WI38 (cell line): ENCODE measurements at regions not wholly inside any gene's neighbourhood (a gene's known extent, or its start where the extent isn't known, plus 50 kb on each side); places are given as distances from the start of the nearest gene placed in this dataset.

Experiments used
- H3K4me3 ChIP-seq: 2 replicates; pipeline ENCODE4 v1.5.1; 2011; ENCODE audit warnings: low read depth, mild to moderate bottlenecking, control low read depth, low read length
- TF ChIP-seq, protein P1 (sequence below): IDR thresholded peaks from 2 replicates; pipeline ENCODE4 v1.5.1; 2012; ENCODE audit warnings: low read depth, mild to moderate bottlenecking, control low read depth, low read length

DNA sequence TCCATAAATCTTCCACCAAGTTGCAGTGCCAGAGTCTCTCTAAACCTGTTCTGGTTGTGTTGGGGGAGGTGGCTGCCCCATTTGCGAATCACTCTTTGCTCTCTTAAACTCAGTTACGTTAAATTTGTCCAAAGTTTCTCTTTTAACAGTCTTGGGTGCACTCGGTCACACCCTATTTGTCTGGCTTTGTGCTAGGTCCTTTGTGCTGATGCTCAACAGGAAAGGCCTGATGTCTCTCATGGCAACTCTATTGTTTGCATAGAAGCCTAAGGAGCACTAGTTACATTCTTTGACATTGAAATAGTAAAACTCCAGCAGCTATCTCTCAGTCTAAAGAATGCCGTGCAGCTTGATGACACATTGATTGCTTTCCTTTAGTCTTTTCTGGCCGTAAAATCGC is 105.1 kb downstream of the TRMT11 start:
- no peak overlapping the region for H3K4me3 ChIP-seq
- TF ChIP-seq, protein P1, sequence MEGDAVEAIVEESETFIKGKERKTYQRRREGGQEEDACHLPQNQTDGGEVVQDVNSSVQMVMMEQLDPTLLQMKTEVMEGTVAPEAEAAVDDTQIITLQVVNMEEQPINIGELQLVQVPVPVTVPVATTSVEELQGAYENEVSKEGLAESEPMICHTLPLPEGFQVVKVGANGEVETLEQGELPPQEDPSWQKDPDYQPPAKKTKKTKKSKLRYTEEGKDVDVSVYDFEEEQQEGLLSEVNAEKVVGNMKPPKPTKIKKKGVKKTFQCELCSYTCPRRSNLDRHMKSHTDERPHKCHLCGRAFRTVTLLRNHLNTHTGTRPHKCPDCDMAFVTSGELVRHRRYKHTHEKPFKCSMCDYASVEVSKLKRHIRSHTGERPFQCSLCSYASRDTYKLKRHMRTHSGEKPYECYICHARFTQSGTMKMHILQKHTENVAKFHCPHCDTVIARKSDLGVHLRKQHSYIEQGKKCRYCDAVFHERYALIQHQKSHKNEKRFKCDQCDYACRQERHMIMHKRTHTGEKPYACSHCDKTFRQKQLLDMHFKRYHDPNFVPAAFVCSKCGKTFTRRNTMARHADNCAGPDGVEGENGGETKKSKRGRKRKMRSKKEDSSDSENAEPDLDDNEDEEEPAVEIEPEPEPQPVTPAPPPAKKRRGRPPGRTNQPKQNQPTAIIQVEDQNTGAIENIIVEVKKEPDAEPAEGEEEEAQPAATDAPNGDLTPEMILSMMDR: no peak

DNA sequence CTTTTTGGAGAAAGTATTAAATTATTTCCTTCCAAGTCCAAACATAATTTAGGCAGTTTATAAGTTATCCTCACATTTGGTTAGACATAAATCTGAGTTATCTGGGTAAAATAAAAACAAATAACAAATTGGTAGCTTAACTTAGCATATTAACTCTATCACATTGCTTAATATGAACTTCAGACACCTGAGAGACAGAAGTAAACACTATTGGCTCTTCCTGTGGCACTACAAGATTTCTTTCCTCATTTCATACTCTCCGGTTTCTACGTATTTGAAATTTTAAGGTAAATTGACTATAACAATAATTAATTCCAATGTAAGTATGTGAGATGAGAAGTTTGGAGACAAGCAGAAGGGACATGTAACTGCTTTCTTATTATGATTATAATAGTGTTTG is 106.8 kb downstream of the TRMT11 start:
- H3K4me3 ChIP-seq: no peak overlapping the region
- TF ChIP-seq, protein P1: no peak

DNA sequence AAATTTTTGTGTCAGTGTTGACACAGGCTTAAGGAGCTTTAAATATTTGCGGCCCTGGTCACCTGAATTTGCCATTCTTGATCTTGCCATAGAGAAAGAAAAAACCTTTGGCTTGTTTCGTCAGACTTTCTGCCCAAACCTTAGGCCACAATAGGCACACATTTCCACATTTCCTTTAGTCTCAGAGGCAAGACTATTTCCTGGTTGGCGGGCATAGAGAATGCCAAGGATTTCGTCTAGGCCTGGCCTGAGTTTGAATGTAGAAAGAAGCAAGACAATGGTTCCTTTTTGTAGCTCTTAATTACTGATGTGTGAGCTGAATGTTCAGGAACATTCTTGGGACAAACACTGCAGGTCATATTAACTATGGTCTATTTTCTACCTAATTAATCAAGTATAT is 108.1 kb downstream of the TRMT11 start:
- H3K4me3 ChIP-seq: no peak overlapping the region
- TF ChIP-seq, protein P1: no peak

DNA sequence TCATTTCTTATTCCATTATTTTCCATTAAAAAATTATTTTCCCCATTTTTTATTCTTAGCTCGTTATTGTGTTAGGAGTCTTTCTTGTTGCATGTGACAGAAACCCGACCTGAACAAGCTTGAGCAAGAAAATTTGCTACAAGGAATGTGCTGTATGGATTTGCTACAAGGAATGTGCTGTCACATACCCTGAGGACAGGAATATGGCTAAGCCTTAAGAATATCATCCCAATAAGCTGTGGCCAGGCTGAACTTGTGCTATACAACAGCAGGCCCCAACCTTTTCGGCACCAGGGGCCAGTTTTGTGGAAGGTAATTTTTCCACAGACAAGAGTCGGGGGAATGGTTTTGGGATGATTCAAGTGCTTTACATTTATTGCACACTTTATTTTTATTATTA is 114.0 kb downstream of the TRMT11 start:
- TF ChIP-seq, protein P1: no peak
- H3K4me3 ChIP-seq: no peak overlapping the region

DNA sequence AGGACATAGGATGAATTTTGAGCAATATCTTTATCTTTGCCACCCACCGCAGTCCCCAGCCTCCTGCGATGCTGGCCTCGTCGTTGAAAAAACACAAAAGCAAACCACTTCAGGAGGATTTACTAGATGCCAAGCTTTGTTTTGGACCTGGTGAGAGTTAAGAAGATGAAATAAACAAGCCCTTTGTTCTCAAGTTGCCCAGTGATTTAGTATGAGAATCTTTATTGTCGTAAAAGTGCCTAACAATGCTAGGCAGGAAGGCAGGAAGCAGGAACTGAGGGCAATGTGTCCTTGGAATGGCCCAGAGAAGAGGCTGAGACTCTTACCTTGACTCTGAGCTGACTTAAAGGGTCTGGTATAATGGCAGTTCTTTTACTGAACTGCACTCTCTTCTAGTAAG is 116.0 kb downstream of the TRMT11 start:
- H3K4me3 ChIP-seq: no peak overlapping the region
- TF ChIP-seq, protein P1: no peak

- H3K4me3 ChIP-seq: no peak overlapping the region
- TF ChIP-seq, protein P1: no peak
Measured at GRCh38 chr6:126103993-126104392, 117.7 kb downstream of the TRMT11 start.

DNA sequence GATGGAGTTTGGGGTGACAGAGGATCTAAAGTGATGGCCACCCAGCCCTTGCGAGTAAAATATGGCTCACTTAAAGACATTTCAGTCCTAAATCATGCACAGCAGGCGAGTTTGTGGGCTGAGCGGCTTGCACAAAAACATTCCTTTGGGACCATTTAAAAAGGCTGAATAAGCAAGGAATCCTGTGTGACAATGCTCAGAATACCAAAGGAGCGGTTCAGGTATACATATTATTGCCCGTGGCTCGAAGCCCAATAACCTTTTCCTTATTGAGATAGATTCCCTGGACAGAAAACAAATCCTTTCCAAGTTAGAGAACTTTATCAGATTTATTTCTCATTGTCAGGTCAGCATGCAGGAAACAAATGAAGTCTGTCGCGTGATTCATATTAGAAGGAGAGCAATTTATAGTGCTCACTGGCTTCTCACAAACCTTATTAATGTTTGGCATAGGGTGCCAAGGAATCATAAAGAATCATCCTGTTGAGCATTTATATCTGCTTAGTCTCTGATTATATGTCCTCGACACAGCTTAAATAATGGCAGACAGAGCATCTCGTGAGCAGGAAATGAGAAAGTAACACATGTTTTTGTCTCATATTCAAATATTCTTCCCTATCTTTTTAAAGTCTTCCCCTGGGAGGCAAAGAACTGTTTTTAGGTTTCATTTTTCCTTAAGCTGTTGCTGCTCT is 121.3 kb downstream of the TRMT11 start:
- H3K4me3 ChIP-seq: no peak overlapping the region
- TF ChIP-seq, protein P1: no peak
